ENCODE measurements at regions not wholly inside any gene's neighbourhood (a gene's known extent, or its start where the extent isn't known, plus 50 kb on each side); places are given as distances from the start of the nearest gene placed in this dataset.
"Not testable (repeated sequence)": the region's sequence is repeated elsewhere in the genome, so short reads cannot be mapped to it uniquely, and the experiment has no call there.

DNA sequence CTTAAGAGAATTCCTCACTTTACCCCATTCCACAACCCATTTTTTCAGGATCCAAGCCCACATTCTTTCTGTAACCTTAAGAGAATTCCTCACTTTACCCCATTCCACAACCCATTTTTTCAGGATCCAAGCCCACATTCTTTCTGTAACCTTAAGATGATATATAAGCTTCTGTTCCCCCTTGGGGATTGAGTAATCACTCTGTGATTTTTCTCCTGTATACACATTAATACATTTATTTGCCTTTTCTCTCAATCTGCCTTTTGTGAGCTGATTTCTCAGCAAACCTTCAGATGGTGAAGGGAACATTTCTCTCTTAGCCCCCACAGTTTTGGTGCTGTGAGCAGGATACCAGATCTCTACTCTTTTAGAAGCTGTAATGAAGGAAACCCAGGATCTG lies 494.1 kb downstream of the TMEM135 start:
- not testable (repeated sequence) for DNase-seq

DNA sequence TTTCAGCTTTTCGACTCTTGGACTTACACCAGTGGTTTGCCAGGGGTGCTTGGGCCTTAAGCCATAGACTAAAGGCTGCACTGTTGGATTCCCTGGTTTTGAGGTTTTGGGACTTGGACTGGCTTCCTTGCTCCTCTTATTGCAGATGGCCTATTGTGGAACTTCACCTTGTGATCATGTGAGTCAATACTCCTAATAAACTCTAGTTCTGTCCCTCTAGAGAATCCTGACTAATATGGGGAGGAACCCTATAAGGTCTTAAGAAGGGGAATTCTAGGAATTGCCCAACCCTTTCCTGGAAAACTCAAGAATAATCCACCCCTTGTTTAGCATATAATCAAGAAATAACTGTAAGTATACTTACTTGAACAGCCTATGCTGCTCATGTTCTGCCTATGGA lies 491.8 kb downstream of the TMEM135 start:
- no peak for DNase-seq

DNA sequence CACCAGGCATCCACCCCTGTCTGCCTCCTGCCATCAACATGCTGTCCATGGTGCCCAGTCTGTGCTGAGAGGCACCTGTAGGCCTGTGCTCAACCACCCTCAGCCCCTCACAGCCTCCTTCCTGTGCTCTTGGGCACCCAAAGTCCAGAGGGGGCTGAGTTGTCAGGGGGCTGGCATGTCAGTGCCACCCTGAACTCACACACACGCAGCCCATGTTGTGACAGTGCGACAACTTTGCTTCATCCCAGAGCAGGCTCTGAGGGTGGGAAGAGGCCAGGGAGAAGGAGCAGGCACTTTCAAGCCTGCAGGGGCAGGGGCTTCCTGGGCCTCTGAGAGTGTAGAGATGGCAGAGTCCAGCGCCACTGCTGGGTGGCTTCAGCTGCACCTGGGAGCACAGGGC lies 491.0 kb downstream of the TMEM135 start:
- no peak for DNase-seq

DNA sequence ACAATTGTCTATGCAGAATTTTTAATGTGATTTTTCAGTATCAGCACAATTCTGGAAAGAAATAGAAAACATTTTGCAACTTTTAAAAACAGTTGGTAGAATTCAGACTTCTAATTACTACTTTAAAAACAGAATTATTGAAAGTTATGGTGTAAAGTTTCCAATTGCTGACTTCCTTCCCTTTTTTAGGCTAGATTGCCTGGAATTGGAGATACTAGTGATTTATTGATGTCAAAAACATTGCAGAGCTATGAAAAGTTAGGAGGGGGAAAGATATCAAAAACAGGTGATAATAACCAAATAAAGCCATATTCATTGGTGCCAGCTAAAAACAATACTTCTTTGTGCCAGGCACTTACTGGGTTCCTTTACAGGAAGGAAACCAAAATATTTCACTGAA lies 485.5 kb downstream of the TMEM135 start:
- no peak for DNase-seq

DNA sequence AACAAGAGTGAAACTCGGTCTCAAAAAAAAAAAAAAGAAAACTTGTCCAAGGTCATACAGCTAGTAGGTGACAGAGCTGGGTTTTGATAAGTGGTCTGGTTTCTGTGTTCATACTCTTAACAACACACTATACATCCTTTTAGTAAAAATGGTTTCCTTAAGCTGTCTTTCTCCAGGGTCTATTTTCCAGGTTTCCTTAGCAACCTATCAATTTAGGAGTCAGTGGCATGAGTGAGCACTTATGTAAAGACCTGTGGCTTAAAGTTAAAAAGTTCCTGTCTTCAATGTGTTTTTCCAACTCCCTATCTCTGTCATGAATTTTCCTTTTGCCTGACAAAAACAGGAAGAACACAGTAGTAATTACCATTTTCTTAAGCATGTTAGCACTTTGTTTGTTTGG lies 480.5 kb downstream of the TMEM135 start:
- no peak for DNase-seq

DNA sequence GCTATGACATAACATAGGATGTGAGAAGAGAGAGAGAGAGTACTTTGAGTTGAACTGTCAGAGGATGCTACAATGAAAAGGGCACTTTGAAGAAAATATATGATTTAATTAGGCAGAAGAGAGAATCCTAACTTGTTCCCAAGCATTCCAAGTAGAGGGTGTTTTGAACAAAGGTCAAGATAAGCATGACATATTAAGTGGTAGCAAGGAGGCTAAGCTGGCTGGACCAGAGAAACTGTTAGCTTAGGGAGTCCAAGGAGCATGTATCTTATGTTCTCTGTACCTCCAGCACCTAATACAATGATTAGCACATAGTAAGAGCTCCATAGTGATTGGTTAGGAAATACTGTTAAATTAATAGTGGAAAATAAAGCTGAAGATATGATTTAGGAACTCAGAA lies 479.6 kb downstream of the TMEM135 start:
- no peak for DNase-seq

DNA sequence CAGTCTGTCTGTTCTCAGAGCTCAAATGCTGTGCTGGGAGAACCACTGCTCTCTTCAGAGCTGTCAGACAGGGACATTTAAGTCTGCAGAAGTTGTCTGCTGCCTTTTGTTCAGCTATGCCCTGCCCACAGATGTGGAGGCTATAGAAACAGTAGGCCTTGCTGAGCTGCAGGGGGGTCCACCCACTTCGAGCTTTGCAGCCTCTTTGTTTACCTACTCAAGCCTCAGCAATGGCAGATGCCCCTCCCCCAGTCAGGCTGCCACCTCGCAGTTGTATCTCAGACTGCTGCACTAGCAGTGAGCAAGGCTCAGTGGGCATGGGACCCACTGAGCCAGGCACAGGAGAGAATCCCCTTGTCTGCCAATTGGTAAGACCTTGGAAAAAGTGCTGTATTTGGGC lies 470.0 kb downstream of the TMEM135 start:
- not testable (repeated sequence) for DNase-seq

DNA sequence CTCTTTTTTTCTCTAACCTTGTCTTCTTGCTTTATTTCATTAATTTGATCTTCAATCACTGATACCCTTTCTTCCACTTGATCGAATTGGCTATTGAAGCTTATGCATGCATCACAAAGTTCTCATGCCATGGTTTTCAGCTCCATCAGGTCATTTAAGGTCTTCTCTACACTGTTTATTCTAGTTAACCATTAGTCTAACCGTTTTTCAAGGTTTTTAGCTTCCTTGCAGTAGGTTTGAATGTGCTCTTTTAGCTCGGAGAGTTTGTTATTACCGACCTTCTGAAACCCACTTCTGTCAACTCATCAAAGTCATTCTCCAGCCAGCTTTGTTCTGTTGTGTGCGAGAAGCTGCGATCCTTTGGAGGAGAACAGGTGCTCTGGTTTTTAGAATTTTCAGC lies 469.2 kb downstream of the TMEM135 start:
- DNase-seq, result not testable (repeated sequence)

DNA sequence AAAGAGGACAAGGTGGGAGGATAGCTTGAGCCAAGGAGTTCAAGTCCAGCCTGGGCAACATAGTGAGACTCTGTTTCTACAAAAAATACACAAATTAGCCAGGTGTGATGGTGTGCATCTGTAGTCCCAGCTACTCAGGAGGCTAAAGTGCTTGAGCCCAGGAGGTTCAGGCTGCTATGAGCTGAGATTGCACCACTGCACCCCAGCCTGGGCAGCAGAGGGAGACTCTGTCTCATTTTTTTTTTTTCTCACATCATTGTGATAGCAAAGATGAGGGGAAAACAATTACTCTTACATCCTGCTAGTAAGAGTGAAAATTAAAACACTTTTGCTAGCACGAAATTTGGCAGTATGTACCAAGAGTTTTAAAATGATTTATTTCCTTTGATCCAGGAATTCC lies 463.7 kb downstream of the TMEM135 start:
- no peak for DNase-seq

DNA sequence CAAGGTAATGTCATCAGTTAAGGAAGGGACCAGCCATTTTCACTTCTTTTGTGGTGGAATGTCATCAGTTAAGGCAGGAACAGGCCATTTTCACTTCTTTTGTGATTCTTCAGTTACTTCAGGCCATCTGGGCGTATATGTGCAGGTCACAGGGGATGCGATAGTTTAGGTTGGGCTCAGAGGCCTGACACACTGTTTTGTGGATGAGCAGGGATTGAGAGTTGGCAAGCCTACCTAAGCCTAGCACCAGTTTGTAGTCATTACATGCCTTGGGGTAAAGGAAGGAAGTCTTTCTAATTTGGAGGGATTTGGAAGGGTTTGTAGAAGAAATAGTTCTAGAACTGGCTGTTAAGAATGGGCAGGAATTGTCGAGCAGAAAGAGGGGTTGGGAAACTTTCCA lies 457.2 kb downstream of the TMEM135 start:
- DNase-seq, result not testable (repeated sequence)

DNA sequence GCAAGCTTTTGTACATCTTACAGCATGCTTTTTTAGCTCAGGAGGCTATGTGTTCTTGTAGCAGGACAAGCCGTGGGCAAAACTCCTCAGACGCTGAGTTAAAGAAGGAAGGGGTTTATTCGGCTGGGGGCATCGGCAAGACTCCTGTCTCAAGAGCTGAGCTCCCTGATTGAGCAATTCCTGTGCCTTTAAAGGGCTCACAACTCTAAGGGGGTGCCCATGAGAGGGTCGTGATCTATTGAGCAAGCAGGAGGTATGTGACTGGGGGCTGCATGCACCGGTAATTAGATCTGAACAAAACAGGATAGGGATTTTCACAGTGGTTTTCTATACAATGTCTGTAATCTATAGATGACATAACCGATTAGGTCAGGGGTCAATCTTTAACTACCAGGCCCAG lies 456.3 kb downstream of the TMEM135 start:
- not testable (repeated sequence) for DNase-seq

DNA sequence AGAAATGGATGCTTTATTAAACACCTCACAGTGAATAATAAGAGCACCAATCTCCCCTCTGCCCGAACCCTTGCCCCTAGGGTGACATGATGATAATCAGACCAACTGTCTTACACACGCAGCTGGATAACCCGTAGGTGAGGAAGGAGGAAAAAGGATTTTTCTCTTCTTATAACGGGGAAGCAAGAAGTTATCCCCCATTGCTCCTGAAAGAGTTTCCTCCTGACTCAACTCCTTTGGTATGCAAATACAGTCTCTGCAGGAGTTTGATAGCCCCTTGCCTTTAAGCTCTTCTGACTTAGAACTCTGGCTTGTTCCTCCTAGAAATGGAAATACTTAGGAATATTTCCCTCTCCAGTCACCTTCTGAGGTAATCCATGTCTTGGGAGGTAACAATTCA lies 455.8 kb downstream of the TMEM135 start:
- DNase-seq, result no peak

DNA sequence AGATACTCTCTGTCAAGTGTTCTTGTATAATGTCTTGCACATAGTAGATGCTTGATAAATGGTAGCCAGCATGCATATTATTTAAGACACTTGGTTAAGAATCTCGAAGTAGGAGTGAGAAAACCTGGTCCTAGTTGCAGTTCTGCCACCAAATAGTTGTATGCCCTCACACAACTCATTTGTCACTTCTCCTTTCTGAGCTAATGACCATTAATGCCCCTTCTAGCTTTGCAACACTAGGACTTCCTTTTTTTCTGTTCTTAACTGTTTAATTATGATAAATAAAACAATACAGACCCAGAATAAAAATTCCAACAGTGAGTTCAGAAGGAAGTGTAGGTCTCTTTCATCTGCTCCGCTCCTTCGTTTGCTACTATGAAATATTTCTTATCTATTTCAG lies 453.6 kb downstream of the TMEM135 start:
- DNase-seq, result no peak

DNA sequence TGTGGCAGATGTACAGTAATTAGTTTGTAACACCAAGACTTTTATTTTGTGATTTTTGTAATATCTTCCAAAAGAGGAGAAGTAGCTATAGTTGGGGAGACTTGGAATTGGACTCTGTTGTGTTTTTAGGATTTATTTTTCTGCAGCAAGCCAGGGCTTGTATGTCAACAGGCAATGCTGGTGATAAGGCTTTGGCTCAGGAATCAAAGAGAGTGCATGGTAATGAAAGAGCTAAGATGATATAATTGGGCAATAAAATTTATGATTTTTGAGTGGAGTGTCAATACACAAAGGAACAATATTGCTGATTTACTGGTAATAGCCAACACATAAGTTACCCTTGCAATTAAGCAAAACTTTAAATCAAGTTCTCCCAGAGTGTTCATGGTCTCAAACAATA lies 452.9 kb downstream of the TMEM135 start:
- DNase-seq, result no peak

DNA sequence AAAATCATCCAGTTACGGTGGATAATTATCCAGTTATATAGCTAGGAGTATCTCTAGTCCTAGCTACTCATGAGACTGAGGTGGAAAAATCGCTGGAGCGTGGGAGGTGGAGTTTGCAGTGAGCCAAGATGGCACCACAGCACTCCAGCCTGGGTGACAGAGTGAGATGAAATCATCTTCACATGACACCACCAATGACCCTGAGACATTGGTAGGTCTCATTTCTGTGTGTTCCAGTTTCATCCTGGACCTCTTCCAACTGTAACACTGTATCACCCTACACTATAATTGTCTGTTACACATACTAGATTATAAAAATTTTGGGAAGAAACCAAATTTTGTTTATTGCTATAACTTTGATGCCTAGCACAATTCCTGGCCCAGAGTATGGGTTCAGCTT lies 446.8 kb downstream of the TMEM135 start:
- DNase-seq, result no peak

DNA sequence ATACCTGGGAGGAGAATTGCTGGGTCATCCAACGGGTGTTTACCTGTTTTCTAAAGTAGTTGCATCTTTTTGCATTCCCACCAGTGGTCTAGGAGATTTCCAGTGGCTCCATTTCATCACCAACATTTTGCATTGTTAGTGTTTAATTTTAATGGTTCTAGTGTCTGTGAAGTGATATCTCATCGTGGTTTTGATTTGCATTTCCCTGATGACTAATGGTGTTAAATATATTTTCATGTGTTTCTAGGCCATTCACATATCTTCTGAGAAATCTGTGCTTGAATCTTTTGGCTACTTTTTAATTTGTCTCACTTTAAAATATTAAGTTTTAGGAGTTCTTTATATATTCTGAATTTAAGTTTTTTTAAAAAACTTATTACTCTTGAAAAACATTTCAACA lies 439.6 kb downstream of the TMEM135 start:
- no peak for DNase-seq

DNA sequence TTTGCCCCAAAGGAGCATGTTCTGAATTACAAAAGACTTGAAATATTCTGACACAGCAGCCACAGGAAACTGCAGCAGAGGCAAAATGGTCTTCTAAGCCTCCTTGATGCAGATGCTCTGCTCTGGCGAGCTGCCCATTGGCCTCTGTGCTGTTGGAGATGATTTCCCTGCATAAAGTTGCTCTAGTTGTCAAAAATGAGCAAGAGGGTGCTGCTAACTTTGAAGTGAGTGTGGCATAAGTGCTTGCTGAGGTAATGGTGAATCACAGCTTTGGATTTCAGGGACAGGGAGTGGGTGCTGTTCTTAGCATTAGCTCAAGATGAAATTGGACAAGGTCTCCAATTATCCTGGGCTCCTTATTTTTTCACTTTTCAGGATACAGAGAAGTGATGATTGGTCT lies 435.4 kb downstream of the TMEM135 start:
- no peak for DNase-seq

DNA sequence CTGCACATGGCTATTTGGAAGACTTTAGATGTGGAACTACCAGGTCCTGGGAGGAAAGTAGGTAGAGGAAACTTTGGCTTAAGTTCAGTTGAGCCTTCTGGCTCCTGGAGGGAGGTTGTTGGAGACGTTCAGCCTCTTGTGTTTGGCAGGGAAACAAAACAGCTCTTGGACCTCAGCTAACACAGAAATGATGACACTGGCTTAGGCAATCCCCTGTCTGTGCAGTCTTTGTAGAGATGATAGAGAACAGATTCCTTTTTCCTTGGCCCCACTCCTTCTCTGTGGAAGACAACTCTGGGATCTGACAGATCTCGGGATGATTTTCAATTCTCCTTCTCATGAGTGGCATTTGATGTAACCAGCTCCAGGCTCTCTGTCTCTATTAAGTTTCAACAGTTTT lies 428.5 kb downstream of the TMEM135 start:
- no peak for DNase-seq

DNA sequence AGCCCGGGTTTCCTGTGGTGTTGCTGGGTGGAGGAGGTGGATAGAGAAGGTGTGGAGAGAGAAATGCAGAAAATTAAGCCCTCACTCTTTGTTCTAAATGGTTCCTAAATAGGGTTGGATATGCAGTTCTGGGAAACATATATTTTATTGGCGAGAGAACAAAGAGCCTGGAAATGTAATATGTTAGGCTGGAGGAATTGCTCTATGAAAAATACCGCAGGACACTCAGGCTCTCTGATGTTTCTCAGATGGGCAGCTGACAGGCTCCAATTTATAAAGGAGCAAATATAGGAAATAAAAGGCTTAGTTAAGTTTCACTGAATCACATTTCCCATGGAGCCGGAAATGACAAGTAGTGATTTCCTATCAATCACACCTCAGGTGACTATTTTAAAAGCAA lies 428.0 kb downstream of the TMEM135 start:
- DNase-seq, result no peak

DNA sequence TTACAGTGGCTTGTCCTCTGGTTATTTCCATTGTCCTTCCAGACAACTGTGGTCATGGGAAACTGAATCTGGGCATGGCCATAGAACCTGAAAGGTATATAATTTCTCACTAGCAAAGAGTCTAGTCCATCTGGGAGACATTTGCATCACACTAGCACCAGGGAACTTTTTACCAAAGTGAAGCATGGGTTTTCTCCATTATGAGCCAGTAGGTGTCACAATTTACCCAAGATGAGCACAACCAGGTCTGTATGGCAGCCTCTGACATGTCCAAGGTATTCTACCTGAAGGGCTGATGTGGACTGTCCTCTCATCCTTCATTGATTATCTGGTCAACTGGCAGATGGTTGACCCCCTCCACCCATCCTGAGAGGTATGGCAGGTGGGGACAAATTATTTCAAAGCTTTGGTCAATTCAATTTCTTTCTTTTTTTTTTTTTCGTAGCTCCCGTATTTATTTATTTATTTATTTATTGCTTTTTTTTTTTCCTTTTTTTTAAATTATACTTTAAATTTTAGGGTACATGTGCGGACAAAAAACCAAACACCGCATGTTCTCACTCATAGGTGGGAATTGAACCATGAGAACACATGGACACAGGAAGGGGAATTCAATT lies 425.9 kb downstream of the TMEM135 start:
- no peak for DNase-seq

DNA sequence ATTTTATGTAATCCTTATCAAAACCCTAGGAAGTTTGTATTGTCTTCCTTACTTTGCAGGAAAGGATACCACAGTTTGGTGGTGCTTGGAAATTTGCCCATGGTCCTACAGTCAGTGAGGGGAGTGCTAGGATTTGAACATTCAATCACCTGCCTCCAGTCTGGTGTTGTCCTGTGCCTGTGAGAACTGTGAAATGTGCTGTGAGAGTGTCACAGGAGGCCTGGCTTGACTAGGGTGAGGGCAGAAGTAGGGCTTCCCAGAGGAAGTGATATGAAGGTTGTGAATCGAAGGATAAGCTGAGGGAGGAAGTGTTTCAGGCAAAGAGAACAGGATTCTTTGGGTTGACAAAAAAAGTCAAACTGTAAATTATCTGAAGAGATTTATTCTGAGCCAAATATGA lies 424.4 kb downstream of the TMEM135 start:
- DNase-seq, result no peak

DNA sequence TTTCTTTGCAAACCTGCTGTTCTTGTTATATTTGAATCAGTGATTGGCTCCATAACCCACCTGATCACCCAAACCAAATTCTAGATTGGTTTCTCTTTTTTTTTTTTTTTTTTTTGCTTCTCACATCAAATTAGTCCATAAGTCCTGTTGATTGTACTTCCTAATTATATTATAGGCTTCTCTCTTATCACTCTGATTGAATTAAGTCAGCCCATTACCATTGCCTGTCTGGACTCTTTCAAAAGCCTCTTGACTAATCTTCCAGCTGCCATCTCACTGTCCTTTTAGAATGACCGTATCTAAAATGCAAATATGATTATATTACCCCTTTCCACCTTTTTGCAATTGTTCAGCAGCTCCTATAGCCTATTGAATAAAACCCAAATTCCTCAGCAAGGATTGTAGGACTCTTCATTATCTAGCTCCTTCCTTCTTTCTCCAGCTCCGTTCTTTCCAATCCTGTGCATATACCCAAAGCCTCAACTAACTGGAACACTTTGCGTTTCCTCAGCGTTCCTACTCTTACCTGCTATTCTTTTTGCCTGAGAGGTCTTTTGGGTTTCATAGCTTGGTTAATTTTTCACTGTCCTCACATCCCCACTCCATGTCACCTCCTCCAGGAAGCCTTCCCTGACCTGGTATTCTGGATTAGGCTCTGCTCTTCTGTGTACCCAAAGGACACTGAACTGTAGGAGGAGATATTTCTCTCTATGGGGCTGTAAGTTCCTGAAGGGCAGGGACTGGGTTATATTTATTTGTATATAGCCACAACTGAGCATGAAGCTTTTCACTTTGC lies 423.3 kb downstream of the TMEM135 start:
- no peak for DNase-seq

DNA sequence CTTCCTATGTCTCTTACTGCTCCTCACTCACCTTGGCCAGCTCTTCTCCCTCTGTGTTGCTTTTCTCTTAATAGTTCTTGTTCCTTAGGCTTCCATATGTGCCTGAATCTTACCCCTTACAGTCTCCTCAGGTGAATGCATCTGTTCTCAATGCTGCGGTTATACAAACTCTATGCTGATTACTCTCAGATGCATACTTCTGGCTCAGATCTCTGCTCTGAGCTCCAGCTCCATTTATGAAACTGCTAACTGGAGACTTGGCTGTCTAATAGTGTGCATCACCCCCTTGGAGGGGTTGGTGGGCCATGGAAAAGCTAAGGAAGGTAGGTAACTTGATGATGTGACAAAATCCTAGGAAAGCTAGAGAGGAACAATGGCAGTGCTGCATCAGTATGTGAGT lies 422.5 kb downstream of the TMEM135 start:
- no peak for DNase-seq

DNA sequence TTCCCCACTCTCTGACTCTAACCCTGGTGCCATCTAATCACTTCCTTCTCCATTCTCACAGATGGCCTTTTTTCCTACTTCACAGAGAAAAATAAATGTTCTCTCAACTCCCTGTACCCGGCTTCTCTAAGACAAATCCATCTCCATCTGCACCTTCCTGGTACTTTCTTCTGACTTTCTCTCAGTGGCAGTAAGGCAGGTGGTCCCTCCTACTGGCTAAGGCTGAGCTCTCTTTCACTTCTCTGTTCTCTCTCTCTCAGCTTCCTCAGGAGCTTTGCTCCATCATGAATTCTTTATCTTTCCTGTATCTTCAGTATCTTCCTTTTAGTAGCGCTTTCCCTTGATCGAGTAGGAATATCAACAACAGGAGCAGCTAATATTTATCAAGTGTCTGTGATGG lies 421.6 kb downstream of the TMEM135 start:
- no peak for DNase-seq

DNA sequence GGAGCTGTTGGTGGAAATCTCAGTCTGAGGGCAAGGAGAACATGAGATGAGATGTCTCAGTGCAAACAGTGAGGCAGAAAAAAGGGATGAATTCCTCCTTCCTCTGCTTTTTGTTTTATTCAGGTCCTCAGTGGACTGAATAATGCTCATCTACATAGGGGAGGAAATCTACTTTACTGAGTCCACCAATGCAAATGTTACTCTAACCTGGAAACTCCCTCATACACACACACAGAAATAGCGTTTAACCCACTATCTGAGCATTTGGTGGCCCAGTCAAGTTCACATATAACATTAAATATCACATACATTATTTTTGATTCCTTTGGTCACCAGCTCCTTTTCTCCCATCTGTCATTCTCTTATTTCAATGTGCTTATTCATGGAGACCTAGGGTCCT lies 418.8 kb downstream of the TMEM135 start:
- DNase-seq, result no peak

All from stimulated activated CD4-positive, alpha-beta T cell treated with anti-CD3 and anti-CD28 coated beads, Interleukin-4, amount 100 ng/mL, for 1 hour (primary cell).